ENCODE measurements at regions not wholly inside any gene's neighbourhood (a gene's known extent, or its start where the extent isn't known, plus 50 kb on each side); places are given as distances from the start of the nearest gene placed in this dataset.

DNA sequence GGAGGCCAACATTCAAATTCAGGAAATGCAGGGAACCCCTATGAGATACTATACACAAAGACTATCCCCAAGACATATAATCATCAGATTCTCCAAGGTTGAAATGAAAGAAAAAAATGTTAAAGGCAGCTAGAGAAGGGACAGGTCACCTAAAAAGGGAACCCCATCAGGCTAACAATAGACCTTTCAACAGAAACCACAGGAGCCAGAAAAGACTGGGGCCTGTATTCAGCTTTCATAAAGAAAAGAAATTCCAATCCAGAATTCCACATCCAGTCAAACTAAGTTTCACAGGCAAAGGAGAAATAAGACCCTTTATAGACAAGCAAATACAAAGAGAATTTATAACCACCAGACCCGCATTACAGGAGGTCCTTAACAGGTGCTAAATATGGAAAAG, 1703.6 kb upstream of the PRR20A start:
- DNase-seq: no peak

GRCh38 chr13:55439450-55439849, 1701.3 kb upstream of the PRR20A start:
- DNase-seq: no peak

GRCh38 chr13:55440465-55441085, 1700.1 kb upstream of the PRR20A start:
- no peak for DNase-seq

GRCh38 chr13:55464222-55464621, 1676.5 kb upstream of the PRR20A start:
- no peak for DNase-seq

DNA sequence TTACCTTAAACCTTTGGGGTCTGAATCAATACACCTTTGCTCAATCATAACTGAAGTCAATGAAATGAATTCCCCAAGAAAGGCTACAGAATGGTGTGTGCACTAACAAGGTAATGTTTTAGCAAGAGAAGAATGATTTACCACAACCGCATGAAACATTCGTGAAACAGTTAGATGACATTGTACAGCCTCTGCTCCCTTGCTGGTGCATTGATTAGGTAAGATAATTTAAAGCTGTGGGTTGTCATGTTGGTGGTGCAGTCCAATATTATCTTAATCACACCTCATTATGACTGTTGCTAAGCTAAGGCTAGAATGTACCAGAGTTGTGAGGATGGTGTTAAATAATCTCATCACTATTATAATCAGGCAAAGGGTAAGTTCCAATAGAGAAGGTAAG, 1673.2 kb upstream of the PRR20A start:
- no peak for DNase-seq

- DNase-seq: no peak
Observed at GRCh38 chr13:55483626-55484158, 1657.0 kb upstream of the PRR20A start.

GRCh38 chr13:55493297-55493696, 1647.4 kb upstream of the PRR20A start:
- DNase-seq: no peak

DNA sequence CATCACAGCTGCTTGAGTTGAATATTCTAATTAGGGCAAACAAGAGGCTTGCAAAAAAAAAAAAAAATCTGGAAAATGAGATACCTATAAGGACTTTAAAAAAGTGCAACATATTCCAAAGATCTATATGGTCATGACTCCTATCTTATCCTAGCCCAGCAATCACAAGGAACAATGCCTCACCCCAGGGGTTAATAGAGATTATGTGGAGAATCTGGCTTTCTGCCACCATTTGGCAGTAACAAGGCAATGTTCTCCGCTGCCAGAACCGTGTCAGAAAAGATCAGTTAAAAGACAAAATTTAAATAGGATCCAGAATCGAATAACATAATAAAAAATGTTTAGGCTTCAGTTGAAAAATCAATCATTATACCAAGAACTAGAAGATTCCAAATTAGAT, 1643.2 kb upstream of the PRR20A start:
- no peak for DNase-seq

- DNase-seq: no peak
Observed at GRCh38 chr13:55500694-55501093, 1640.0 kb upstream of the PRR20A start.

- DNase-seq: no peak
Observed at GRCh38 chr13:55516610-55517009, 1624.1 kb upstream of the PRR20A start.

- no peak for DNase-seq
Observed at GRCh38 chr13:55517312-55517711, 1623.4 kb upstream of the PRR20A start.

GRCh38 chr13:55528434-55528833, 1612.3 kb upstream of the PRR20A start:
- DNase-seq: no peak

DNA sequence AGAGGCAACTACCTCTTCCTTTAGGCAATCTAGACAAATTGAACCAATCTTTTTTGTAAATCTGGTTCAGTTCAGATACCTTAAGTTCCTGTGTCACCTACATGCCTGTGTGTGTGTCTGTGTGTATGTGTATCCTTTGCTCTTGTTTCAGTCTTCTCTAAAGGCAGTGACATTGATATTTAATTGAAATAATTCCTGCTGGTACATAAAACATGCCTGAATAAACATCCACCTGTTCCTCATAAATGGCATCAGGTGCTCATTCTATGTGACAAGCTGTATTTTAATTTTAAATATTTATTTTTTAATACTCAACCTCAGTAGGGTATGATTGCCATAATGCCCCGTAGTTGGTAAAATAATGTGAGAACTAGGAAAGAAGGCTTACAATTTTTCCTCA, 1606.4 kb upstream of the PRR20A start:
- DNase-seq: no peak

DNA sequence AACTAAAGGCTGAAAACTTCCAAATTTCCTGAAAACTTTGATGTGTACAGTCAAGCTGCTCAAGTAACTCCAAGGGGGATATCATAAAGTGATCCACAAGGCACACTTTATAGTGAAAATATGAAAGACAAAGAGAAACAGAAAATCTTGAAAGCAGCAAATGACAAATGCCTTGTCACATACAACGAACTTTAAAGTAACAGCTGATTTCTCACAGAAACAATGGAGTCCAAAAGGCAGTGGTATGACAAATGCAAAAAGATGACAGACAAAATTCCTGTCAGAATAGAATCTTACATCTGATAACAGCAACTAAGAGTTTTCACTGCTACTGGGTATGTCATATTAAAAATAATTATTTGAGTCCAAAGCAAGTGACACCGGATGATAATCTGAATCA, 1602.3 kb upstream of the PRR20A start:
- no peak for DNase-seq

- no peak for DNase-seq
Observed at GRCh38 chr13:55543053-55543452, 1597.7 kb upstream of the PRR20A start.

DNA sequence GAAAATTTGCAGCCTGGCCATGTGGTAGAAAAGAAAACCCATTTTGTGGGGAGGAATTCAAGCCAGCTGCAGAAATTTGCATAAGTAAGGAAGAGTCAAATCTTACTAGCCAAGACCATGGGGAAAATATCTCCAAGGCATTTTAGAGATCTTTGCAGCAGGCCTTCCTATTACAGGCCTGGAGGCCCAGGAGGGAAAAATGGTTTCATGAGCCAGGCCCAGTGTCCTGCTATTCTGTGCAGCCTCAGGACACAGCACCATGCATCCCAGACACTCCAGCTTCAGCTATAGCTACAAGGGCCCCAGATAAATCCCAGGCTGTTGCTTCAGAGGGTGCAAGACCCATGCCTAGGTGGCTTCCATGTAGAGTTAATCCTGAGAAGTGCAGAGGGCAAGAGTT, 1590.1 kb upstream of the PRR20A start:
- no peak for DNase-seq

DNA sequence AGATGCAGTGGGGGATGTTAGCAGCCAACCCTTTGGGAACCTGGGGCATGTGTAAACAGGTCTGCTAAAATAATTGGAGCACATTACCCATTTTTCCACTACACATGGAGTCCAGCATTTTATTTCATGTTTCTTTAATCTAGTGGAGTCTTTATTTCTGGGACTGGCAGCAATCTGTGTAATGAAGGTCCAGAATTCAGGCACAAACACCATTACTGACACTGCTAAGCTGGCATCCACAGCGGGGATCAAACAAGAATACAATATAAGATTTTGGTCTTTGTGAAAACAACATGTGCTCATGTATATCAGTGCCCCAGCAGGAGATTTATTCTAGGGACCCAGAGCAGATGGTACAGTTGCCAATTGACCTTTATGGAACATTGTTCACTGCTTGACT, 1587.0 kb upstream of the PRR20A start:
- DNase-seq: no peak

GRCh38 chr13:55554741-55555140, 1586.0 kb upstream of the PRR20A start:
- no peak for DNase-seq

- DNase-seq: no peak
Observed at GRCh38 chr13:55560331-55560730, 1580.4 kb upstream of the PRR20A start.

GRCh38 chr13:55563267-55563666, 1577.5 kb upstream of the PRR20A start:
- DNase-seq: no peak

- DNase-seq: no peak
Observed at GRCh38 chr13:55566334-55566733, 1574.4 kb upstream of the PRR20A start.

DNA sequence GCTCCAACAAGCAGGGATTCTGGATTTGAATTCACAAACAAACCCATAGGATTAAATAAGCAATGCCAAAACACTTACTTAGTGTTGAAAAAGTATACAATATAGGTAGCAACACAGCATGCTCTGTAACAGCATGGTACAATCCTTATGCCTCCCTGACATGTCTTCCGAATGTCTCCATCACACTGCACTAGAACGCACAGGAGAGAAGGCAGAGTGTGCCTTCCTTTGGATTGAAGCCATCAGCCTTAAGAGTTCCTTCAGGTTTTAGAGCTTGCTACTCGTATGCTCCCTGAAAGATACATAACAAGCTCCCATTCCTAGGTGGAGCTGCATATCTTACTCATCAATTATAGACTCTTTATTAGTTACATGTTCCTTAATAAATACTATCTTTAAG, 1573.9 kb upstream of the PRR20A start:
- DNase-seq: no peak

GRCh38 chr13:55567721-55568625, 1572.7 kb upstream of the PRR20A start:
- no peak for DNase-seq
